ENCODE measurements at regions not wholly inside any gene's neighbourhood (a gene's known extent, or its start where the extent isn't known, plus 50 kb on each side); places are given as distances from the start of the nearest gene placed in this dataset.

DNA sequence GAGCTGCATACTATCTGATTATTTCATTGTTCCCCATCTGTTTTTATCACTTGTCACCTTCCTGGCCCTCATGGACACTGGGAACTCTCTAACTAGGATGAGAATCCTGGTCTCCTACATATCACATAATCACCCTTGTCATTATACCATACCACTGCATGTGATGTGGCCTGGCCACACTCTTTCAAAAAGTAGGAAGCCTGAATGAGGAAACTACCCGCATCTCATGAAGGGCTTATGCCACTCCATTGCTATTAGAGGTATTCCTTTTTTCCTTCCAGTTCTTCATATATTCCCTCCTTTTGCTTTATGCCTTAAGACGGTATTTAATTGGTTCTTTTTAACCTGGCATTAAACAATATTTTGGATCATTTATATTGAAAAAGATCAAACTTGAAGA is 1341.4 kb upstream of the NUDT12 start:
- TF ChIP-seq POLR2AphosphoS5 (IDR thresholded peaks at IDR 0.05; ENCODE audit: low read depth, low read length) (no peak), SIN3A (IDR thresholded peaks at IDR 0.05; ENCODE audit: borderline replicate concordance, insufficient read depth, low read length) (no peak)
- TF ChIP-seq, protein P1, sequence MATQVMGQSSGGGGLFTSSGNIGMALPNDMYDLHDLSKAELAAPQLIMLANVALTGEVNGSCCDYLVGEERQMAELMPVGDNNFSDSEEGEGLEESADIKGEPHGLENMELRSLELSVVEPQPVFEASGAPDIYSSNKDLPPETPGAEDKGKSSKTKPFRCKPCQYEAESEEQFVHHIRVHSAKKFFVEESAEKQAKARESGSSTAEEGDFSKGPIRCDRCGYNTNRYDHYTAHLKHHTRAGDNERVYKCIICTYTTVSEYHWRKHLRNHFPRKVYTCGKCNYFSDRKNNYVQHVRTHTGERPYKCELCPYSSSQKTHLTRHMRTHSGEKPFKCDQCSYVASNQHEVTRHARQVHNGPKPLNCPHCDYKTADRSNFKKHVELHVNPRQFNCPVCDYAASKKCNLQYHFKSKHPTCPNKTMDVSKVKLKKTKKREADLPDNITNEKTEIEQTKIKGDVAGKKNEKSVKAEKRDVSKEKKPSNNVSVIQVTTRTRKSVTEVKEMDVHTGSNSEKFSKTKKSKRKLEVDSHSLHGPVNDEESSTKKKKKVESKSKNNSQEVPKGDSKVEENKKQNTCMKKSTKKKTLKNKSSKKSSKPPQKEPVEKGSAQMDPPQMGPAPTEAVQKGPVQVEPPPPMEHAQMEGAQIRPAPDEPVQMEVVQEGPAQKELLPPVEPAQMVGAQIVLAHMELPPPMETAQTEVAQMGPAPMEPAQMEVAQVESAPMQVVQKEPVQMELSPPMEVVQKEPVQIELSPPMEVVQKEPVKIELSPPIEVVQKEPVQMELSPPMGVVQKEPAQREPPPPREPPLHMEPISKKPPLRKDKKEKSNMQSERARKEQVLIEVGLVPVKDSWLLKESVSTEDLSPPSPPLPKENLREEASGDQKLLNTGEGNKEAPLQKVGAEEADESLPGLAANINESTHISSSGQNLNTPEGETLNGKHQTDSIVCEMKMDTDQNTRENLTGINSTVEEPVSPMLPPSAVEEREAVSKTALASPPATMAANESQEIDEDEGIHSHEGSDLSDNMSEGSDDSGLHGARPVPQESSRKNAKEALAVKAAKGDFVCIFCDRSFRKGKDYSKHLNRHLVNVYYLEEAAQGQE (IDR thresholded peaks at IDR 0.05; ENCODE audit: insufficient read depth in 1 of 2, low read depth in 2 of 2, low read length in 2 of 2): no peak

All from PFSK-1 (cell line).